ENCODE measurements at regions not wholly inside any gene's neighbourhood (a gene's known extent, or its start where the extent isn't known, plus 50 kb on each side); places are given as distances from the start of the nearest gene placed in this dataset.

DNA sequence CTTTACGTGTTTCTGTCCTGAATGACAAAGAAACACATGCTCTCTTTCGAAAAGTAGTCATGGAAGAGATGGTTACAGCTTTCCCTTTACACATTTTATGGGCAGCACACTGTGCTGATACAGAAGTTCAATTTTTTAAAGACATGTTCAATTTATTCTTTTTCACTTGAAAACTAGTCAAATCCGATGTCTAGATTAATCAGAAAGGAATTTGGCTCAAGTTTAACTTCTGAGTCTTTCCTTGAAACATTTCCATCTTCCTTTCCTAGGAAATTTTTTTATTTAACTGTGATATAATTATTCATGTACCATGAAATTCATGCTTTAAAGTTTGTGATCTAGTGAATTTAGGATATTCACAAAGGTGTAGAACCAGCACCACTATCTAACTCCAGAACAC, 360.1 kb downstream of the TNS3 start:
- no peak for DNase-seq

- DNase-seq: peak; percentile 73
These were observed 363.3 kb downstream of the TNS3 start for GRCh38 chr7:47218378-47219176.

- DNase-seq: no peak
These were observed 364.1 kb downstream of the TNS3 start for GRCh38 chr7:47217570-47218360.

DNA sequence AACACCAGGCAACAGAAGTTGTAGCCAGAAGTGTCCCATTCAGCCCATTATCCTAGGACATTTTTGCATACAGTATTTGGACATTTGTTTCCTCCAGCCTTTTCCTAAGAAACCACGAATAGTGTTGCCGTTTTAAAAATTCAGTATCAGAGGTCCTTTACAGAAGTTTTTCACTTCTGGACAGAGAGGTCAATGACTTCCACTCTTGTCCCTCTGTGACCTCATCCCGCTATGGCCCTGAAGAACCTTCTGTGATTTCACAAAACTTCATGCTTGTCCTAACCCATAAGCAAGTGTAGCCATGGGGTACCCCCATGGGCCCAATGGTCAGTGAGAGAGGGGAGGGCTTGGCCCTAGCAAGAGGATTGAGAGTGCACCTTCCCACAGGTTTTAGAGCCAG, 364.8 kb downstream of the TNS3 start:
- DNase-seq: no peak

DNA sequence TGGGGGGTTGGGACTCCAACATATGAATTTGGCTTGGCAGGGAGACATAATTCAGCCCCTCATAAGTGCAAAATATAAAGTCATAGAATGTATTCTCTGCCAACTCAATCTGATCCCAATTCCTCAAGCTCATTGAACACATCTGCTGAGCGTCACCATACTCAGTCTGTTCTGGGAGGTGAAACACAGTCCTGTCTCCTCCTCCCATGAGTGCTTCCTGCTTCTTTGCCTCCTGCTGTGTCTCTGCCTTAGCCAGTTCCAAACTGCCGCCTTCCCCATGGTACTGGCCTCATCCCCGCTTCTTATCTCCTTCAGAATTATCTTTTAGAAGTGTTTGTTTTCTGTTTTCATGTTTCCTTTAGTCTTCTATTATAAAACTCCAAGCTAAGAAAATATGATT, 365.5 kb downstream of the TNS3 start:
- DNase-seq: no peak

- DNase-seq: no peak
These were observed 366.3 kb downstream of the TNS3 start for GRCh38 chr7:47215640-47216039.

- no peak for DNase-seq
These were observed 366.9 kb downstream of the TNS3 start for GRCh38 chr7:47215049-47215448.

- no peak for DNase-seq
These were observed 368.6 kb downstream of the TNS3 start for GRCh38 chr7:47213276-47213675.

DNA sequence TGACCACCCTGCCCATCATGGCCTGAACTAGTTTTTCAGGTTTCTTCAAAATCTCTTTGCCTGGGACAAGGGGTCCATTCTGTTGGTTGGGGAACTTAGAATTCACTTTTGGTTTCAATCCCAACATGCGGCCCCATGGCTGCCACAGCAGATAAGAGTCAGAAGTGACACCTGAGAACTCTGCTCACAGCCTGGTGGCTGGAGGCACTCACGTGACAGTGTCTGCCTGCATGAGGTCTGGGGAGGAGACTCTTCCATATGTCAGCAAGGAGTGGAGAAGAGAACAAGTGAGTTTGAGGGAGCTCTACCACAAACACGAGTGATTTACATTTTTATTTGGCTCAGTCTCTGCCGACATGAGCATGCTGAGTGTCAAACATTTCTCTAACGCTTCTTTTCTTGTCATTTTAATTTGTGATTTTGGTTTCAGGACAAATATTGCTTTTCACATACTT, 370.4 kb downstream of the TNS3 start:
- no peak for DNase-seq

- no peak for DNase-seq
These were observed 371.5 kb downstream of the TNS3 start for GRCh38 chr7:47210281-47210854.

DNA sequence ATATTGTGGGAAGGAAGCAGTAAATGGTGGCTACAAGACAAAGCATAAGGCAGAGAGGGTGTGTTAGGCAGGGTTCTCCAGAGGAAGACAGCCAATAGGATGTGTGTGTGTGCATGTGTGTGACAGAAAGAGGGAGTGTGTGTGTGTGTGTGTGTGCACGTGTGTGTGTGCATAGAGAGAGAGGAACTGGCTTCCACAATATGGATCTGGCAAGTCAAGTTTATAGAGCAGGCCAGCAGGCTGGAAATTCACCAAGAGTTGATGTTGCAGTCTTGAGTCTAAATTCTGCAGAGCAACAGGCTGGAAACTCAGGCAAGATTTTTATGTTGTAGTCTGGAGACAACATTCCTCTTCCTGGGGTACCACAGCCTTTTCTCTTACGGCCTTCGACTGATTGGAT, 374.0 kb downstream of the TNS3 start:
- no peak for DNase-seq

DNA sequence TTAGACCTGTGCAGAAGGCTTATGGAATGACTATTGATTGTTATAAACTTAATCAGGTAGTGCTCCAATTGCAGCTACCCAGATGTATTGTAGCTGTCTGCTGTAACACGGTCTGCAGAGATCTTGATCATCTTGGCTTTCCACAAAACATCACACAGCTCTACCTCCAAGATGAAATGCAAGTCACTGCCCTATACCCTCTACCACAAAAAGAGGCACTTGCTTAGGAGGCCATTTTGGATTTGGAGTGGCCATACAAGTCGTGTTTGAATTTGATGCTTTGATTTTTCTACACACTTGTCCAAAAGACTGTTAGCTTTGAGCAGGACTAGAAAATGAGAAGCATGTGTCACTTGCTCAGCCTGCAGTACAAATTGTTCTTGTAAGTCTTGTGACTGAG, 377.2 kb downstream of the TNS3 start:
- DNase-seq: no peak

- DNase-seq: no peak
These were observed 379.6 kb downstream of the TNS3 start for GRCh38 chr7:47202146-47202783.

DNA sequence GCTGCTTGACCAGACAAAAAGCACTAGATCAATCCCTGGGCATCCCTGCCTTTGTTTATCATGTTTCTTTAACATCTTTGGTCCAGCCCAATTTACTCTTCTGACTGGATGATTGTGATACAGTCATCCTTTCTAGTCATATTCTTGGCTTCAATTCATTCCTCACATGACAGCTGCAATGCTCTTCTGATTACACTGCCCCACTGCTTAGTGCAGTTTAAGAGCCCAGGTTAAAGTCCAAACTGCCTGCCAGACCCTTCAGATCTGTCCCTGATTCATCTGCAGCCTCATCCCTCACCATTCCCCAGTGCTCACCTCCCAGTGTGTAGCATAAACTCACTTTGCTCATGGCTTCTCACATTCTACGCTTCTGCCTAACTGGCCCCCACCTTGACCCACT, 383.8 kb downstream of the TNS3 start:
- DNase-seq: no peak

DNA sequence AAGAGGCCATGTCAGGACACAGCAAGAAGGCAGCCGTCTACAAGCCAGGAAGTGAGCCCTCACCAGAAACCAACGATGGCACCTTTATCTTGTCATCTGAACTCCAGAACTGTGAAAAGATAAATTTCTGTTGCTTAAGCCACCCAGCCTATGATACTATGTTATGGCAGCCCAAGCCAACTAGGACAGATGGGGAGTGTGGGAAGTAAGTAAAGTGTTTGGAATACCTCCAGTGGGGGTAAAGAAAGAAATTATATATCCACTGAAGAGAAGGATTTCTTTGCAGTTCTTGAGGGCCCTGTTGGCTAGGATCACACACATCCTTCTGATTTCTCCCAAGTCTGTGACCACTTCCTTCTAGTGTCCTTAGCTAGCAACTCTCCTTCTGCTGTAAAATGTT, 384.4 kb downstream of the TNS3 start:
- no peak for DNase-seq

- DNase-seq: no peak
These were observed 385.2 kb downstream of the TNS3 start for GRCh38 chr7:47196737-47197136.

GRCh38 chr7:47196106-47196645, 385.7 kb downstream of the TNS3 start:
- DNase-seq: no peak

- DNase-seq: no peak
These were observed 386.3 kb downstream of the TNS3 start for GRCh38 chr7:47195641-47196040.

DNA sequence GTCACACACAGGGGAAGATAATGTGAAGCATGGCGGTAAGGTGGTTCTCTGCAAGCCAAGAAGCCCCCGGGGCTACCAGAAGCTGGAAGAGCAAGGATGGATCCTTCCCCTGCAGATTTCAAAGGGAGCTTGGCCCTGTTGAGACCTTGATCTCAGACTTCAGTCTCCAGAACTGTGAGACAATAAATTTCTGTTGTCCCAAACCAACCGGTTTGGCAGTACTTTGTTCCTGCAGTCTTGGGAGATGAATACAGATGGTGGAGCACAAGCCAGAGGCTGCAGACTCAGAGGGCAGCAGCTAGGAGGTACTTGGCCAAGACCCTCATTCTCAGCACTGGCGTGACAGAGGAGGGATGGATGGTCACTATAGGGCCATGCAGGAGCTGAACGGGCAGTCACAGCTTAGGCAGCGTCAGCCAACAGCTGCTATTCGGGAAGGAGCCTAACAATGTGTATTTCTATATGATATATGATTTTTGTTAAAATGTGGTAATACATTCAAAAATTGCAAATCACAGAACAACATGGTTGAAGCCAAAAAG, 387.3 kb downstream of the TNS3 start:
- DNase-seq: no peak

GRCh38 chr7:47192978-47193377, 388.9 kb downstream of the TNS3 start:
- DNase-seq: no peak

DNA sequence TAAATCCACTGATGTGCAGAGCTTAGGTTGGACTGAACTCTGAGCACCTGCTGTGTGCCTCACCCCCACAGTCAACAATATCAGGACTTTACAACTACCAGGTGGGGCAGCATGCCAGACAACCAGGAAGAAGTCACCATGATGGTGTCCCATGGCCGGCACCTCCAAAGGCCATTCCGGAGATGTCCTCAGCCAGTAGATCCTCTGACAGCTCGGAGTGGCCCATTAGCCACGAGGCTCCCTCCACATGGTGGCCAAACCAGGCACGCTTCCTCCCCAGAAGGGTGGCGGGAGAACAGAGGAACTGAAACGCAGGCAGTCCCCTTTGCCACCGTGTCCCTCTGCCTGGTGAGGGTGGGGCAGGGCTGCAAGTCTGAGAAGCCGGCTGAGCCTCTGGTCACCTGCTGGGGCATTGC, 390.0 kb downstream of the TNS3 start:
- no peak for DNase-seq

- DNase-seq: no peak
These were observed 390.6 kb downstream of the TNS3 start for GRCh38 chr7:47191316-47191715.

- DNase-seq: no peak
These were observed 391.4 kb downstream of the TNS3 start for GRCh38 chr7:47190462-47190861.
